ENCODE measurements at regions not wholly inside any gene's neighbourhood (a gene's known extent, or its start where the extent isn't known, plus 50 kb on each side); places are given as distances from the start of the nearest gene placed in this dataset.

DNA sequence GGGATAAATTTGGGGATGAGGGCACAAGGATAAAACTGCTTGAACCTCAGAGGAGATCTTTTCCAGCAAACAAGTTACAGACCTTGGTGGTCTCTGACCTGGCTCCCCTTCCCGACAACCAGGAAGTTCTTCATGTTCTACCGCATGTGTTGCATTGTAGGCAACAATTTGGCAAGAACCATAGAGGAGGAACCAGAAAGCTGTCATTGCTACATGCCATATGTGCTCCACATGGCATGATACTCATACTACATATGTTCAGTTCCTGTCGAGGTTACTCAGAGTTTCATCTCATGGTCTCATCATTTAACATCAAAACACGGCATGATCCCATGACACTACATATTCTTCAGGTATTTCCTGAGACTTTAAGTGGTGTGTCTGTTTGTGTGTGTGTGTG is 235.9 kb downstream of the OR13H1 start:
- Histone ChIP-seq H3K36me3 (ENCODE audit: insufficient read depth in 1 of 2, low read depth in 1 of 2) (no peaks in the 10 kb centered on the region), H3K4me3 (no peak overlapping the region), H3K4me1 (no peaks in the 10 kb centered on the region), H3K27ac (no peak overlapping the region), H3K9me3 (no peaks in the 10 kb centered on the region), H3K27me3 (ENCODE audit: insufficient read depth in 3 of 3, low read length in 2 of 3) (no peaks in the 10 kb centered on the region)
- 81 to 100% (median 97%) methylated on average over 4 of the region's 4 CpGs for WGBS, 3 donors
- ATAC-seq (no peak), DNase-seq (no peak)
- intact Hi-C loops (cut with DNase I) = no loop called here
- TF ChIP-seq, protein P1, sequence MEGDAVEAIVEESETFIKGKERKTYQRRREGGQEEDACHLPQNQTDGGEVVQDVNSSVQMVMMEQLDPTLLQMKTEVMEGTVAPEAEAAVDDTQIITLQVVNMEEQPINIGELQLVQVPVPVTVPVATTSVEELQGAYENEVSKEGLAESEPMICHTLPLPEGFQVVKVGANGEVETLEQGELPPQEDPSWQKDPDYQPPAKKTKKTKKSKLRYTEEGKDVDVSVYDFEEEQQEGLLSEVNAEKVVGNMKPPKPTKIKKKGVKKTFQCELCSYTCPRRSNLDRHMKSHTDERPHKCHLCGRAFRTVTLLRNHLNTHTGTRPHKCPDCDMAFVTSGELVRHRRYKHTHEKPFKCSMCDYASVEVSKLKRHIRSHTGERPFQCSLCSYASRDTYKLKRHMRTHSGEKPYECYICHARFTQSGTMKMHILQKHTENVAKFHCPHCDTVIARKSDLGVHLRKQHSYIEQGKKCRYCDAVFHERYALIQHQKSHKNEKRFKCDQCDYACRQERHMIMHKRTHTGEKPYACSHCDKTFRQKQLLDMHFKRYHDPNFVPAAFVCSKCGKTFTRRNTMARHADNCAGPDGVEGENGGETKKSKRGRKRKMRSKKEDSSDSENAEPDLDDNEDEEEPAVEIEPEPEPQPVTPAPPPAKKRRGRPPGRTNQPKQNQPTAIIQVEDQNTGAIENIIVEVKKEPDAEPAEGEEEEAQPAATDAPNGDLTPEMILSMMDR (IDR thresholded peaks at IDR 0.05) = no peak

DNA sequence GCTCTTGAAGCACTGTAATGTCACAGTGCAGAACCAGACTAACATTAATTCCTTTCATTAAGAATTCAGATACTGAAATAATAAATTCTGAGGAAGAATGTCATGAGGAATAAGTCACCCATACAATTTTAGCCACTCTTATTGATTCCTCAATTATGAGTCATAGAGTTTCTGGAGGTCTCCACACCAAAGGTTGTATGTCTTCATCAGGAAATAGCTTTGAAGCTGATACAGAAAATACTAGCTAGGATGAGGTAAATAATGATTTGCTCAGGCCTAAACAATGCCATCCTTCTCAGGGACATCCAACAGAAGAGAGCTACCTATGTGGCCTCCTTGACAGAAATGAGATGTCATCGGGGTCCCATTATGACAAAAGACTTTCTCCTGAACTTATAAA is 238.8 kb downstream of the OR13H1 start:
- intact Hi-C loops (cut with DNase I) = no loop called here
- Histone ChIP-seq H3K4me3 (no peak overlapping the region), H3K9me3 (no peaks in the 10 kb centered on the region), H3K27me3 (ENCODE audit: insufficient read depth in 3 of 3, low read length in 2 of 3) (no peaks in the 10 kb centered on the region), H3K4me1 (no peaks in the 10 kb centered on the region), H3K27ac (no peak overlapping the region), H3K36me3 (ENCODE audit: insufficient read depth in 1 of 2, low read depth in 1 of 2) (no peaks in the 10 kb centered on the region)
- DNase-seq (no peak), ATAC-seq (no peak)
- WGBS, 3 donors = 88 to 93% (median 92%) methylated on average over 1 of the region's 1 CpG
- TF ChIP-seq, protein P1 (IDR thresholded peaks at IDR 0.05) = no peak

DNA sequence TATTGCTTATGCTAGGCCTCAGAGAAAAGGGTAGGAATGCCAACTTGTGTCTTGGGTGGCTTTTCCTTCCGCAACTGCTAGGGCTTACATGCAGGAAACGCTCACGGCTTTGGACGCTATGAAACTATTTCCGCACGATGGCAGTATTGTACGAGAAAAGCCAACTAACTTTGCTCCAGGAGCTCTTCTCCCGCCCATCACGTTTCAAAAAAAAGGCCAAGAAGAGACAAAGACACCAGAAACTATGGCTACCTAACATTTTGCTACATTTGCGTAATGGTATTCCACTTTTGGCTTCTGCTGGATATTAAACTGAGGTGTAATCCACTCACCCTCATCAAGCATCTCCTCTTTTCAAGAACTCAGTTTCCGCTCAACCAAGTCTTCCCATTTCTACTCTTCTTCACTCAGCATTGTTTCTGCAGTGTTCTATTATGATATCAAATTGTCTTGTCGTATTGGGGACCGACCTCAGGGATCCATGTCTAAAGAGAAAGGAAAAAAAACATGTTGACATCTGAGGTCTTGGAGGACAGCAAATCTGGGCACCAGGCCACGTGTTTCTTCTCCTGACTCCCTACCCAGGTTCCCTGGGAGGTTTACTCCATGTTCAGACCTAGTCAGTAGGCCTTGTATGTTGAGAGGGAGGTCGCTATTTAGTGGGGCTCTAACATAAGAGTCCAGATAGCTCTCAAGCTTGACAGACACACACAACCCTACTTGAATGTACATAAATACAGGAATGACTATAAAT is 239.4 kb upstream of the STK26 start:
- DNase-seq = peak; percentile 52 to 63
- intact Hi-C loops (cut with DNase I) = no loop called here
- peak overlapping the region; percentile 61 for H3K4me3 ChIP-seq

DNA sequence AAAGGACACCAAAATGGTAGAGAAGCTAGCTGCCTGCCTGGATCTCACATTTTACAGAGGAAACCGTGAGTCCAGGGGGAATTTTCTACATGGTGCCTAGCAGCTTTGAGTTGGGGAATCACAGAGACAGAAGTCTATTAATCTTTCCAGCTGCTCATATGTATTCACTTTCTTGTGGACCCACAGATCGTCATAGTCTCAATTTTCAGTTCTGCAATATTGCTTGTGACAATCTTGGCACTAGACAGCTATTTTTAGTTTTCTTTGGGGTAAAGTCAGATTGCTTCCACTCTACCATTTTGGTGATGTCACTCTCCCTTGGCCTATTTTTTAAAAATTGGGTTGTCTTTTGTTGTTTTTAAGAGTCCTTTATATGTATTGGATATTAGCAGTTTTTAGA is 233.4 kb upstream of the STK26 start:
- H3K4me1 ChIP-seq = no peaks in the 10 kb centered on the region
- TF ChIP-seq, protein P1 (IDR thresholded peaks at IDR 0.05) = no peak
- H3K27ac ChIP-seq = no peak overlapping the region
- no peaks in the 10 kb centered on the region for H3K9me3 ChIP-seq
- no peaks in the 10 kb centered on the region for H3K36me3 ChIP-seq (ENCODE audit: insufficient read depth in 1 of 2, low read depth in 1 of 2)
- intact Hi-C loops (cut with DNase I) = loop anchor here in 1 of 2 donors (5.0 kb wide), 1 partner anchor 37 kb away; no protein-coding TSS in a partner anchor
- WGBS, 3 donors = 68 to 71% (median 69%) methylated on average over 2 of the region's 2 CpGs
- no peak overlapping the region for H3K4me3 ChIP-seq
- DNase-seq (no peak), ATAC-seq (no peak)
- no peaks in the 10 kb centered on the region for H3K27me3 ChIP-seq (ENCODE audit: insufficient read depth in 3 of 3, low read length in 2 of 3)

More for the DNA sequence above, 239.4 kb upstream of the STK26 start:
- ATAC-seq = peak; percentile 76 to 84 (median 80)
- H3K27ac ChIP-seq = peak overlapping the region; percentile 27
- no peaks in the 10 kb centered on the region for H3K27me3 ChIP-seq (ENCODE audit: insufficient read depth in 3 of 3, low read length in 2 of 3)
- no peaks in the 10 kb centered on the region for H3K4me1 ChIP-seq
- H3K36me3 ChIP-seq (ENCODE audit: insufficient read depth in 1 of 2, low read depth in 1 of 2) = no peaks in the 10 kb centered on the region
- H3K9me3 ChIP-seq = no peaks in the 10 kb centered on the region
- WGBS, 3 donors = 51 to 91% (median 91%) methylated on average over 15 of the region's 15 CpGs
- TF ChIP-seq, protein P1 (IDR thresholded peaks at IDR 0.05) = peak; percentile 66
